Tibial nerve (tissue), 4 donors: ENCODE measurements at regions not wholly inside any gene's neighbourhood (a gene's known extent, or its start where the extent isn't known, plus 50 kb on each side); places are given as distances from the start of the nearest gene placed in this dataset.

ENCODE experiments used
- CTCF ChIP-seq, 5 experiments: fragments of 200-600 bp in 3 of 5; fragments of 450-650 bp in 2 of 5; sonication (generic) in 3 of 5; IDR thresholded peaks; one replicate each; pipeline ENCODE4 v1.5.1; 2016 to 2019; ENCODE audit warnings: antibody characterized with exemption in 5 of 5, mild to moderate bottlenecking in 3 of 5, moderate library complexity in 2 of 5
- EP300 ChIP-seq, 2 donors: sonication (generic); formaldehyde crosslinking; IDR thresholded peaks; one replicate each; pipeline ENCODE4 v1.6.1; 2017; ENCODE audit warnings: antibody characterized with exemption in 2 of 2, mild to moderate bottlenecking in 1 of 2
- POLR2A ChIP-seq, 2 donors: fragments of 450-650 bp; IDR thresholded peaks; one replicate each; pipeline ENCODE4 v1.6.1; 2017; ENCODE audit warnings: antibody characterized with exemption in 2 of 2, mild to moderate bottlenecking in 2 of 2, moderate library complexity in 2 of 2

GRCh38 chr5:61916621-61917620 is 389.1 kb upstream of the KIF2A start:
- no peak for TF ChIP-seq CTCF (IDR thresholded peaks at IDR 0.05)
- no peak for TF ChIP-seq POLR2A (IDR thresholded peaks at IDR 0.05)
- no peak for TF ChIP-seq EP300 (IDR thresholded peaks at IDR 0.05)
